HS-5 (cell line): ENCODE measurements at regions not wholly inside any gene's neighbourhood (a gene's known extent, or its start where the extent isn't known, plus 50 kb on each side); places are given as distances from the start of the nearest gene placed in this dataset.

ENCODE experiments used
- DNase-seq: peaks from one replicate; pipeline ENCODE4 v3.0.0-alpha.2; 2012; ENCODE audit warnings: low read depth

DNA sequence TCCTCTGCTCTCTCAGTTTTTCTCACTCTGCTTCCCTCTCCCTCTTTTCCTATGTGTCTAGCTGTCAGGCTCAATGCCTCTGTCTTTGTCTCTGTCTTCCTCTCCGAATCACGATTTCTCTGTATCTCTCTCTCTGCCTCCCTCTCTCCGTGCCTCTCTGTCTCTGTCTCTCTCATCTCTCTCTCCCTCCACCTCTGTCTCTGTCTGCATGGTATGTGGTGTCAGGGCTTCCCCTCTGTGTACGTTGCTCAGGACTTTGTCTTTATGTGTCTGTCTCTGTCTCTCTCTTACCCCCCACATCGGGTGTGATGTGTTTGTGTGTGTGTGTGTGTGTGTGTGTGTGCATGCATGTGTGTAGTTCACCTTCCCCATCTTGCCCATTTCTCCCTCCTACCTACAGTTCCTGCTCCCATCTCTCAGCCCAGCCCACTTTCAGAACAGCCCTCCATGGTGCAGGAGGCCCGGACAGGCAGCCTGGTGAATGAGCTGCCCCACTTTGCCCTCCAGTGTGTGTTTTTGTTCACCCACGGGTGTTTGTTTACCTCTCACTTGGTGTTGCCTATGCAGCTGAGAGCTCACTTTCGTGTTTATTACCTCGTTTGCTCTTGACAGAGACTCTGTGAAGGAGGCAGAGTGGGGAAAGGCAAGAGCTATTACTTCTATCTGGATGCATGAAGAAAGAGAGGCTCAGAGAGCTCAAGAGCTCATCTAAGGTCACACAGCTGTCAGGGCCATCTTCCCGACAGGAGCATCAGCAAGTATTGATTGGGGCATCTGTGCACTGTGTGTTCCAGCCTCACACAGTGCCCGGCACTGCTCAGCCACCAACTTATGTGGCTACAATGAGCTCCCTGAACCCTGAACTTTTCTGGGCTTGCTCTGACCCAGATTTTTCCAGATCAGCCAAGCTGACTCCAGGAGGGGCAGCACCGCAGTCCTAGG lies 163.5 kb upstream of the ZMIZ1 start:
- DNase-seq = no peak

- DNase-seq = no peak
Measured at GRCh38 chr10:78905957-78906308, 162.8 kb upstream of the ZMIZ1 start.

GRCh38 chr10:78906734-78907390 lies 161.9 kb upstream of the ZMIZ1 start:
- no peak for DNase-seq

GRCh38 chr10:78907551-78908211 lies 161.1 kb upstream of the ZMIZ1 start:
- no peak for DNase-seq

- no peak for DNase-seq
Measured at GRCh38 chr10:78909221-78909620, 159.5 kb upstream of the ZMIZ1 start.

- no peak for DNase-seq
Measured at GRCh38 chr10:78910021-78910420, 158.7 kb upstream of the ZMIZ1 start.

DNA sequence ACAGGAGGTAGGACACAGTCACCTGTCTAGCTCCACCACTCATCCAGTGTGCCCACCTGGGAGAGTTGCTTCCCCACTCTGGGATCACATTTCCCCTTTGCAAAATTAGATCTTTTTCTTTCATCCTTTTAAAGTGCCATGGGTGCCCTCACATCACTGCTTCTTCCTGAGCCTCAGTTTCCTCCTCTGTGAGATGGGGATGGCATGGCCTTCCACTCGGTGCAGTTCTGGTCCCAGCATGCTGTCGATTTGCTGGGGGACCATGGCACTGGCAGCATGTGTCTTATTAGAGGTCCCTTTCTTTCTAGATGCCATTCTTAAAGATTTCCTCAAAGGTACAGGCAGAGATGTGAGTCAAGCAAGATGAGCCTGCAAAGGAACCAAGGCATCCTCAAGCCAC lies 158.3 kb upstream of the ZMIZ1 start:
- DNase-seq = no peak

GRCh38 chr10:78910886-78911285 lies 157.9 kb upstream of the ZMIZ1 start:
- no peak for DNase-seq

- no peak for DNase-seq
Measured at GRCh38 chr10:78911533-78912340, 157.0 kb upstream of the ZMIZ1 start.

GRCh38 chr10:78912361-78913218 lies 156.2 kb upstream of the ZMIZ1 start:
- no peak for DNase-seq

DNA sequence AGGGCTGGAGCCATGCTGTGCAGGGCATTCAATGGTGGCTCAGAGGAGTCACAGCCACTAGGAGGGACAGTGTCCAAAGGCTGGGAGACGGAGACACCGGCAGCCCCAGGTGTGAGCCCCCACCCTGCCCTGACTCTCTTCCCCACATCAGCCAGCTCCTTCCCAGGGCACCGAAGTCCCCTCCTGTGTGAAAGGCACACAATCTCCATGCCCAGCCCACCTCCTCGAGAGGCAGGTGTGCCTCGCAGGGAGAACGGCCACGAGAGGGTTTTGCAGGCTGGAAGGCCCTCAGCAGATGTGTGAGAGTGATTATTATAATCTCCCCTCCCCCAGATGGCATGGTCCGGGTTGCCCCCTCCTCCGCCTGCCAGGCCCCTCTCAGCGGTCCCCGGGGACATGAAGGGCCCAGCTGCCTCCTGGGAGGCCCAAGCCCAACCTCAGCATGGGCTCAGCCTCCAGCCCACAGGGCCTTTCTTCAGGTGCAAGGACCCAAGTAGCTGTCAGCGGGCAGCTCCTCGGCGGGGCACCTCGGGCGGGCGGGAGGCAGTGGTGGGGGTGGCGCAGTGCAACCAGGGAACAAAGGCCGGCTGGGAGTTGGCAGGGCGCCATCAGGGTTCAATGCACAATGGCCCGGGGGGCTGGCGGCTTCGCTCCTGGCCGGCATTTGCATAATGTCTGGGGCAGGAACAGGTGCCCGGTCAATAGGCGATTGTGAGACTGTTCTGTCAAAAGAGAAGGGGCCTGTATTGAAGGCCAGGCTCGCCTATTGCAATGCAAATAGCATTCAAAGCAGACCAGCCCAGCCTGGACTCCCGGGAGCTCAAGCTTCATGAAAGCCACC lies 155.3 kb upstream of the ZMIZ1 start:
- DNase-seq = no peak

DNA sequence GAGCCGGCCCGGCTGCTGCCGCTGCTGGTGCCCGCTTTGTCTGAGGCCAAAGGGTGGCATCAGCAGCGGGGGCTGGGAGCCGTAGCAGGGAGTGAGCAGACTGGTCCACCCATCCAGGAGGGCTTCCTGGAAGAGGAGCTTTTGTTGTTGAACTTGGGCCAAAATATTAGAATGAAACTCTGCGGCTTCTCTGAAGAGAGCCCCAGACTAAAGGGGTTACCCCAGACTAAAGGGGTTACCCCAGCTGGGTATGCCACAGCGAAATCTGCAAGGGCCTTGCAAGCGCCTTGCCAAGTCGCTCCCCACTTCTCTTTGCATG lies 154.7 kb upstream of the ZMIZ1 start:
- no peak for DNase-seq

DNA sequence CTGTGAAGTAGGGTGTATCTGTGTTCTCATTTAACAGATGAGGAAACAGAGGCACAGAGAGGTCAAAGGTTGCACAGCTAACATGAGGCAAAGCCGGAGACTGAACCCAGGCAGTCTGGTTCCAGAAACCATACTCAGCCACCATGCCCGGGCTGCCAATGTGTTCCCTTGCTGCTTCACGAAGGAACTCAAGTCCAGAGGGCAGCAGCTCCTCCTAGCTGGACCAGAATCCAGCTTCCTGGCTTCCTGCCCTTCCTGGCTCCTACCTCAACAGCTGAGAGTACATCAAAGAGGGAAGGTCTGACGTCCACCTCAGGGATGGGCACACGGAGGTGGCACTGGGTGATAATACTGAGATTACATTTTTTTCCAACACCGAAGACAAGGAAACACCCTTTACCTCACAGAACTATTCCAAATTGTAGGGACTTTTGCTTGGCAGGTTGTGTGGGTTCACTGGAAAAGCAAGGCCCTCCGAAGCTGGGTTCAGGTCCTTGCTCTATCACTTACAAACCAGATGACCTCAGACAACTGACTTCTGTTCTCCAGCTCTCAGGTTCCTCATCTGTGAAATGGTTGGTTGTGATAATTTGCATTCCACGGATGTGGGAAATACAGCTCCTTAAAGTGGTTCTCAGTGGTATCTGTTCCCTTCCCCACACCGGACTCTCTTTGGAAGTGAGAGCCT lies 154.1 kb upstream of the ZMIZ1 start:
- DNase-seq = no peak

DNA sequence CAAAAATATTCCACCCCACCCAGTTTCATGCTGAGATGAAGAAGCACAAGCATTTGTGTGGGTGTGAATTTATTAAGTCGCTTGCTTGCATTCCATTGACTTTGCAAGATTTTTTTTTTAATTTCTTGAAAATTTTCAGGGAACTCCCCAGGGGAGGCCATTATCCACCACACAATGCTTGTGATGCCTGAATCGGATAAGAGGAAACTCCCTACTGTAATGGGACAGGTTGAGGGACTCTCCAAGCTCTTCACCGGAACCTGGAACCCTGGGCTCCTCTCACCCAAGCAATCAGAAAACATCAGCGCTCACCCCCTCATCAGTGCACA lies 153.6 kb upstream of the ZMIZ1 start:
- no peak for DNase-seq

DNA sequence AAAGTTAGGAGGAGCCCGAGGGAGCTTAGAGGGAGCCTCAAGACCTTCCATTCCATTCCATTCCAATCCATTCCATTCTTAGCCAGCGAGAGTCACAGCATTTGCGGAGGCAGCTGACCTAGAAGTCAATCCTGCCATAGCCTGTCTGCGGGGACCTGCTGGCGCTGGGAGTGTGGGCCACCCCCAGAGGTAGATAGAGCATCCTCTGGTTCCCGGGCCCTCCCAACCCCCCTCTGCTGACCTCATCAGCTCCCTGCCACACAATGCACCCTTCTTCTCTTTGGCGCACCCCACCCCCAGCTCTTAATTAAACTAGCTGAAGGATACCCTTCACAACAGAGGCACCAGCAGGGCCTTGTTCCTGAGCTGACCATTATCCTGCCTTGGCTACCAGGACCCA lies 152.5 kb upstream of the ZMIZ1 start:
- DNase-seq = no peak

DNA sequence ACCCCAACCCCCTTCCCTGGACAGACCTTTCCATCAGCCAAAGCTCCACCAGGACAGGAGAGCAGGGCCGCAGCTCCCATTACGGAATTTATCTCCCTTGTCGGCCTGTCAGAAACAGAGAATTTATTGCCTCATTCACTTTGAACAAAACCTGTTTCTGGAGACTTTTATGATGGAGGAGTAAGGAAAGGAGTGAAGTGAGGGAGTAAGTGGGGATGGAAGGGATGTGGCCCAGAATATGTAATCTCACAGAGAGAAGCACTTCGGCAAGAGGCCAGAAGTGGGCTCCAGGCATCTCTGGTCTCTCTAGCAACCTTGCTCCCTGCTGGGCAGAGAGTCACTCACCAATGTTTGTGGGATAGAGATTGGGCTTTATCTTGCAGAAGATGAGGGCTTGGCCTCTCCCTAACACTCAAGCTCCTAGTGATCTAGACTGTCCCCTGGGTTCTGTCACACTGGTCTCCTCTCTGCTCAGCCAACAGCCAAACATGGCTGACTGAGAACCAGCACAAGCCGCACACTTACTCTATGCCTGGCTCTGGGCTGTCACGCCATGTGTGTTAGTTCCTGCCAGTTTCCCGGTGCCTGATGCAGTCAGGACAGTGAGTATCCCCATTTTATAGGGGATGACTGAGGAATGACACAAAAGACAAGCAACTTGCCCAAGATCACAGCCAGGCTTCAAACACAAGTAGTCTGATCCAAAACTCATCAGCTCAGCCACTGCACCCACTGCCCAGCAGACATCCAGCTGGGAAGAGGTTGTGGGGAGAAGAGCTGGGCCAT lies 149.4 kb upstream of the ZMIZ1 start:
- DNase-seq = no peak

DNA sequence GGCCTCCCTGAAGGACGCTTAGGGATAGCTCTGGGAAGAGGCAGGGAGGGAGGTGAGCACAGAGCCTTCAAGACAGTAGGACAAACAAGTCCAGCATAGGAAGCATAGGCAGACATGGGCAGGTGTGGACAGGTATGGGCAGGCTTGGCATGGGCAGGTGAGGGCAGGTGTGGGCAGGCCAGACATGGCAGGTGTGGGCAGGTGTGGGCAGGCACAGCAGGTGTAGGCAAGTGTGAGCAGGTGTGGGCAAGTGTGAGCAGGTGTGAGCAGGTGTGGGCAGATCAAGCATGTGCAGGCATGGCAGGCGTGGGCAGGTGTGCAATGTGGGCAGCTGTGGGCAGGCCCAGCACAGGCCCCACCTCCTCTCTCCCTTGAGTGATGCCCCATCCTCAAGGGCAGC lies 148.8 kb upstream of the ZMIZ1 start:
- DNase-seq = no peak

GRCh38 chr10:78921895-78922294 lies 146.9 kb upstream of the ZMIZ1 start:
- DNase-seq = no peak

- DNase-seq = no peak
Measured at GRCh38 chr10:78923647-78924318, 145.0 kb upstream of the ZMIZ1 start.
